ENCODE measurements at regions not wholly inside any gene's neighbourhood (a gene's known extent, or its start where the extent isn't known, plus 50 kb on each side); places are given as distances from the start of the nearest gene placed in this dataset.

DNA sequence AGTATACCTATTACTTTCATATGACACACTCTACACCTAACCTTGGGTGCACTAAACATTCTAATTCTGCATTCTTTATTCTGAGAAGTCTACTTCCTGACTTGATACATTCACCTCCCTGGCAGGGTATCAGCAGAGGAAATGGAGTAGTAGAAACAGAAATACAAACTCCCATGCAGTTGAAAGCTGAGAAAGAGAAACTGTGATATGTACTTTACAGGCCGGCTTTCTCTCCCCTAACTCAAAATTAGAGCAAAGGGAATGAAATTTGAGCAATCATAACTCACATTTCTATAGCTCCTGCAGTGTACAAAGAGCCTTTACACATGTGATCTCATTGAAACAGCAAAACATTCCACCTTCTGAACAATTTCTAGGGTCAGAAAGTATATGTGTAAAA lies 135.5 kb upstream of the COL8A1 start:
- no peak for DNase-seq (ENCODE audit: low spot score)

GRCh38 chr3:99500485-99500884 lies 137.9 kb upstream of the COL8A1 start:
- DNase-seq (ENCODE audit: low spot score), result no peak

DNA sequence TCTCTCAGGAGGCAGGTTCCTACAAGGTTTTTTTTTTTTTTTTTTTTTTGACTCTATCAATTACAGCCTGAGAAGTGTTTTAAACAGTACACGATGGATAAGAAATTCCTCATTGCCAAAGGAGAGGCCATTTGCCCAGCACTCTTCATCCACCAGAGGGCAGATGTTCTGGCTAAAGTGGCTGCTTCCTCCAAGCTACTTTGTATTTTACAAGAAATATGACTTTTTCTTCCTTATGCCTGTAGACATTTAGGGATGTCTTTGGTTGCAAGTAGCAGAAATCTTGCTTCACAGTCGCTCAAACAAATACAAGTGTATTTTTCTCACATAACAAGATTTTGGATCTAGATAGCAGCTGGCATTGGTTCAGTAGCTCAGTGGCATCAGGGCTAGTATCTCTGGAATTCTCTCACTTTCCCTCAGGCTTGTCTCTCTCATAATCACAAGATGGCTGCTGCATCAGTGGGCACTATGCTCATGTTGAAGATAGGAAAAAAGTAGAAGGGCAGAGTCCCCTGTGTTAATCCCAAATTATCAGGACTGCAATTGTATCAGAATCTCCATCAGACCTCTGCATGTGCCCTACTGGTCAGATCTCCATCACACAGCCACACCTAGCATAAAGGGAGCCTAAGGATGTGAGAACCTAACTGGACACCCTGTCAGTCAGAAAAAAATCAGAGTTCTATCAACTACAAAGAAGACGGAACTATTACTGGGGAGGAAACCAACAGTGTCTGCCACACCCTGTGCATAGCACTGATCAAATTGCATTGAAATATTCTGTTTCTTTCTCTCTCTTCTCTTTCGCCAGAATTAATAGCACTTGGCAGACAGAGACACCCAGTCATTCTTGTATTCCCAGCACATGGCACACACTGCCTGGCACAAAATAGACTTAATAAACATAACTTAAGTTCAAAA lies 138.9 kb upstream of the COL8A1 start:
- no peak for DNase-seq (ENCODE audit: low spot score)

DNA sequence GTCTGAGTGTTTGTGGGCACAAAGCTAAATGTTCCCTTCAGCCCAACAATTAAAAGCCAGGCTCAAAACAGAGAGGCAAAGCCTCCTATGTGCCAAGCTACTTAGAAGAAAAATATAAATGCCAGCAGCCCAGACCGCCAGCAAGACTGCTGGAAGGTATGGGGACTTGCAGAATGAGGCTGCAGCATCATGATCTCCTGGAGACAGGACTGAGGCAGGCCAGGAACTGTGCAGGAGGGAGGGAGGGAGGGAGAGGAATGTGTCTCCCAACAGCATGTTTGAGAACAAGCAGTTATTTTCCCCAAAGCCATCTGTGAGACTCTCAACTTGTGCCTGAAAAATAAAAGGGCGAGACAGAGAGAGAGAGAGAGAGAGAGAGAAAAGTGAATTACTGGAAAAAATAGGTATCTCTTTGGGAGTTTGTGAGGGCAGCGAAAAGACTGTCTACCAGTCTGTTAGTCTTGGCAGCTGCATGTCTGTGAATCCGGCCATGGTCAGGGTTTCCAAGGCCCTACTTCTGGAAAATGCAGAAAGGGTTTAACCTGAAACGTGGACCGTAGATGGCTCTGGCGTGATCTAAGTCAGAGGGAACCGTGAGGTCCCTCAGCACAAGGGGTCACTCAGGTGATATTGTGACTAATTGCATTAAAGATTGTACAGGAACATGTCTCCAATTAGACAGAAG lies 139.7 kb upstream of the COL8A1 start:
- no peak for DNase-seq (ENCODE audit: low spot score)

DNA sequence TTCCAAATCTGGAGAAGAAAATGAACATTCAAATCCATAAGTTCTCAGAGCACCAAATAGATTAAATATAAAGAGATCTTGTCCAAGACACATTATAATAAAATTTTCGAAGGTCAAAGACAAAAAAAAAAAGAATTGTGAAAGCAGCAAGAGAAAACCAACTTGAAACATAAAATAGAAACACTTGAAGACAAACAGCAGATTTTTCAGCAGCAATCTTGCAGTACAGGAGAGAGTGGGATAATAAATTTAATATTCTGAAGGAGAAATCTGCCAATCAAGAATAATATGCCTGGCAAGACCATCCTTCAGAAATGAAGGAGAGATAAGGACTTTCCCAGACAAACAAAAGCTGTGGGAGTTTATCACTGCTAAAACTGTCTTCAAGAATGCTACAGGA lies 150.5 kb upstream of the COL8A1 start:
- DNase-seq (ENCODE audit: low spot score), result no peak

- DNase-seq (ENCODE audit: low spot score), result no peak
These were observed 153.1 kb upstream of the COL8A1 start for GRCh38 chr3:99485286-99485685.

DNA sequence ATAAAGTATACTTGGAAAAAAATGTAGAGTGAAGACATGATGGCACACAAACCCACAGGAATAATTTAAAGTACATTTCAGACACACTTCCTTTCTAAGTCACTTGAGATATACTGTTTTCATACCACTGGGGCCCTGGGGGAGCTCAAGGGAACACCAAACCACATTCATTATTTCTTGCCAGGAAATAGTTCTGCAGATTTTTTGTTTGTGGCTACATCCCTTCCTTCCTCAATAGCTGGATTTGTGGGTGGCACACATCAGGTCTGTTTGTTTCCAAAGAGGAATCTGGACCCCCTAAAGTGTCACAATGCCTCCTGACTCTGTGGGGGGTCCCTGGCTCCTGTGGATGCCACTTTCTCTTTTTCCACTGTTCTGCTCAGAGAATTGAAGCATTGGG lies 153.5 kb upstream of the COL8A1 start:
- no peak for DNase-seq (ENCODE audit: low spot score)

- no peak for DNase-seq (ENCODE audit: low spot score)
These were observed 154.6 kb upstream of the COL8A1 start for GRCh38 chr3:99483841-99484240.

- DNase-seq (ENCODE audit: low spot score), result no peak
These were observed 156.2 kb upstream of the COL8A1 start for GRCh38 chr3:99482191-99482590.

DNA sequence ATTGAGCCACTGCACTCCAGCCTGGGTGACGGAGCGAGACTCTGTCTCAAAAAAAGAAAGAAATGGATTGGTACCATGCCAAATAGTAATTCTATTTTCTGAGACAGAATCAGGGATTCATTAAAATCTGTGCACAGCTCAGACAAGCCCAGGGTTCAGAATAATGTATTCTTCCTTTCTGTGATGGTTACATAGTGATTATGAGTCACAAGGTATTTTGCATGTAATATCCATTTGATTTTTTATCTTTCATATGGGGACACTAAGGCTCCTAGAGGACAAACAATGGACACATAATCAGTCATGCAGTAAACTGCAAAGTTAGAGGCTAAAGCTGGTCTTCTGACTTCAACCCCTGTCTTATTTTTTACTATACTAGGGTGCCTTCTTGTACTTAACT lies 156.8 kb upstream of the COL8A1 start:
- DNase-seq (ENCODE audit: low spot score), result no peak

DNA sequence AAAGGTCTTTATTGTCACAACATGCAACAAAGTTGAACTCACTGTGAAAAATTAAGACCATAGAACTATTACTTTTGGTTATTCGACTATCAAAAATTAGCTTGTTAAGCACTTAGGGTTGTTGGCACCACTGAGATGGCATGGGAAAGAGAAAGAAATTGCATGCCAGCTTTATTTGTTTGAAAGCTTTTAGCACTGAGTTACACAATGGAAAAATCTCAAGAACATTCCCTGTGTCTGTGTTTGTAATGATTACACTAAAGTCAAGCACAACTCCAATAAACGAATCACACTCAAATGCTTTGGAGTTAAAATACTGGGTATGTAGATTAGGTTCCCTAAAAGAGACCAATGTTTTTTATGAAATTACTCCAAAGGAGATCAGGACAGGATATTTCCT lies 158.6 kb upstream of the COL8A1 start:
- DNase-seq (ENCODE audit: low spot score), result no peak

DNA sequence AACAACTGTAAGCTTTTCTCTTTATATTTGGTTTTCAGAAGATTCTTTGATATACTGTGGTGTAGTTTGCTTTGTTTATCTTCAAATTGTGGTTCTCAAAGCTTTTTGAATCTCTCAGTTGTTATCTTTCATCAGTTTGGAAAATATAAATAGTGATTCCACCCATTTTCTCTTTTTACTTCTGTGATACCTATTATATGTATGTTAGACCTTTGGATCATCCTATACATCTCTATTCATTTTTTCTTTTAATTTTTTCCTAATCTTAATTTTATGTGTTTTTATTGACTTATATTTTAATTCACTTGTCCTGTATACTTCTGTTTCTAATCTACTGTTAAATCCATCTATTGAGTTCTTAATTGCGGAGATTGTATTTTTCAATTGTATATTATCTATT lies 160.7 kb upstream of the COL8A1 start:
- DNase-seq (ENCODE audit: low spot score), result no peak

DNA sequence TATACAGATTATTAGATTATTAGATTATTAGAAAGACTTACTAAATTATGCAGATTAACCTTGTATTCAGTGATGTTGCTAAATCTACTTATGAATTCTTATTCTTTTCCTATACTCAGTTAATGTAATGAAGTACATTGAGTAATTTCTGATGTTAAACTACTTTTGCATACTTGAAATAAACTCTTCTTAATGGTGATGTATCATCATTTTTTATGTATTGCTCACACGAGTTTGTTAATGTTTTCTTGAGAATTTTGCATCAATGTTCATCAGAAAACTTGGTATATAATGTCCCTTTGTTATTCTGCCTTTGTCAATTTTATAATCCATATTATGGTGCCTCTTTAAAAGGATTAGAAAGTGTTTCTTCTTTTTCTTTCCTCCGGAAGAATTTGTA lies 163.2 kb upstream of the COL8A1 start:
- DNase-seq (ENCODE audit: low spot score), result no peak

- DNase-seq (ENCODE audit: low spot score), result no peak
These were observed 163.6 kb upstream of the COL8A1 start for GRCh38 chr3:99474776-99475175.

GRCh38 chr3:99473321-99473751 lies 165.1 kb upstream of the COL8A1 start:
- DNase-seq (ENCODE audit: low spot score), result no peak

DNA sequence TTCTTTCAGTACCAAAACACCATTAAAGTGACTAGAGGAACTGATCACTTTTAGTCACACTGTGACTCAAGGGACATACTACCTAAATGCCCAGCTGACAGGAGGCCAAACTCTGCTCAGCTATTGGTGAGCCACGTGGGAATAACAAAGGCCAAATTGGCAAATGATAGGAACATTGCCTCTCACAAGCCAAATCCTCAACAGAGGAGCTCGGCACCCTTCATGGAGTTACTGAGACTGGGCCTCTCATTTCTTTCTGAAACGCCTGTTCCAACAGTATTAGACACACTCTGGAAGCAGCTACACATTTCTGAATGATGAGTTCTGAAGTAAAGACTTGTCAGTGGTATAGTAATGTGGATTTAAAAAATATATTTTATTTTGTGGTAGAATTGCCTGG lies 166.0 kb upstream of the COL8A1 start:
- DNase-seq (ENCODE audit: low spot score), result no peak

- no peak for DNase-seq (ENCODE audit: low spot score)
These were observed 166.8 kb upstream of the COL8A1 start for GRCh38 chr3:99471353-99472323.

DNA sequence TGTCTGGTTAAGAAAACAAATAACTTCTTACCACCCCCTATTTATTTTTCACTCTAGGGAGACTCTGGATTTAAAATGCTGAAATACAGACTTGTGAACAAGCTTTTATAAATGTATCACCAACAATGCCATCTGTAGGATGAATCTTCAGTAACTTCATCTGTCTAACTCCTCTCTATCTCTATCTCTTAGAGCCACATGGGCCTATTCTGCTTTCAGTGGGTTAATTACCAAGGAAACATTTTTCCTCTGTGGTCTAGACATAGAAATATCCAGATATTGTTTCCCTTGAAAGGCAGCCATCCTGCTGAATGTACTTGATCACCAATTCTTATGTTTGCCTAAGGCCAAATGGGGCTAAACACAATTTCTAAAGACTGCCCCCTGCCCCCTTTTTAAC lies 167.6 kb upstream of the COL8A1 start:
- DNase-seq (ENCODE audit: low spot score), result no peak

DNA sequence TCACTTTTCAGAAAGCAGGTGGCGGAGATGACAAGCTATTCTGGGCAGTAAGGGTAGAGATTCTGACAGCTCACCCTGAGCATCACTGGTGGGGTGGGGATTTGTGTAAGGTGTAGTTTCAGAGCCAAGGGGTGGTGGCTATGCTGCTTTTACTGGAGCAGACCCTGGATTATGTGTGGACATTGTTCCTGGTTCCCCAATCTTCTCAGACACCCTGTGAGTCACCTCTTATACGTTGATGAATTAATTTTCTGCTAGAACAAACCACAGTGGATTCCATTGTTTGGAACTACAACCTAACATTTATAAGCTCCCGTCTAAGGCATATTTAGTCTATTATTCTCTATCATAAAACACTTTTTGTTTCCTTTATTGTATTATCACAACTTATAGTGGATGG lies 169.5 kb upstream of the COL8A1 start:
- DNase-seq (ENCODE audit: low spot score), result no peak

DNA sequence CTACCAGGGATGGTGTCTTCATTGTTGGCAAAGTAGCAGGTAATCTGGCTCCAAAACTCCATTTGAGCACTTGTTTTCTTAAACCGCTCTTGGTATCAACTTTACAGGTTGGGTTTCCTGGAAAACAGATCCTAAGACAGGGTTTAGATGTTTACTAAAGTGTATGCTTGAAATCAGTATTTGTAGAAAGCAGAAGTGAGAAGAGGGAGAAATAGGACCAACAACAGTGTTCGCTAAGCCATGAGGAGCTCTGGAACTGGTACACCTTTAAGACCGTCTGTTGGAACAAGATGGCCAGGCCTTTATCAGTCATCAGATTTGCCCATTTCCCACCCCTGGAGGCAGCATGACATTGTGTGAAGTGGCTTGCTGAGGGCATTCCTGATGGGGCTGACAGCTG lies 171.0 kb upstream of the COL8A1 start:
- no peak for DNase-seq (ENCODE audit: low spot score)

GRCh38 chr3:99466331-99466730 lies 172.1 kb upstream of the COL8A1 start:
- no peak for DNase-seq (ENCODE audit: low spot score)

GRCh38 chr3:99458013-99458412 lies 180.4 kb upstream of the COL8A1 start:
- DNase-seq (ENCODE audit: low spot score), result no peak
